Testis (tissue), 2 donors: ENCODE measurements at regions not wholly inside any gene's neighbourhood (a gene's known extent, or its start where the extent isn't known, plus 50 kb on each side); places are given as distances from the start of the nearest gene placed in this dataset.
"Not testable (repeated sequence)": the region's sequence is repeated elsewhere in the genome, so short reads cannot be mapped to it uniquely, and the experiment has no call there.

ENCODE experiments used
- DNase-seq: peaks from one replicate; pipeline ENCODE4 v3.0.0-alpha.2; 2019
- H3K27ac ChIP-seq, 2 donors: fragments of 200-600 bp; sonication (generic); one replicate each; pipeline ENCODE4 v1.5.1; 2019
- H3K27me3 ChIP-seq: fragments of 200-600 bp; sonication (generic); one replicate; pipeline ENCODE4 v1.5.1; 2019
- H3K36me3 ChIP-seq: fragments of 200-600 bp; sonication (generic); one replicate; pipeline ENCODE4 v1.5.1; 2017; ENCODE audit warnings: low read depth; ENCODE audit errors: missing control alignments
- H3K4me1 ChIP-seq: fragments of 200-600 bp; sonication (generic); one replicate; pipeline ENCODE4 v1.5.1; 2019
- H3K4me3 ChIP-seq, 2 donors: fragments of 200-600 bp; sonication (generic); one replicate each; pipeline ENCODE4 v1.5.1; 2017 to 2019
- H3K9me3 ChIP-seq: fragments of 200-600 bp; sonication (generic); one replicate; pipeline ENCODE4 v1.5.1; 2017
- CTCF ChIP-seq, 3 experiments: fragments of 450-650 bp in 2 of 3; fragments of 200-600 bp in 1 of 3; sonication (generic) in 1 of 3; IDR thresholded peaks; one replicate each; pipeline ENCODE4 v1.5.1; 2016 to 2019; ENCODE audit warnings: antibody characterized with exemption in 3 of 3, mild to moderate bottlenecking in 2 of 3, moderate library complexity in 1 of 3
- POLR2A ChIP-seq: fragments of 450-650 bp; IDR thresholded peaks from one replicate; pipeline ENCODE4 v1.6.1; 2017; ENCODE audit warnings: antibody characterized with exemption, mild to moderate bottlenecking, moderate library complexity
- WGBS, 2 donors: methylation state at CpG; one replicate each; pipeline ENCODE4 v1.1.5; 2018; 5-methylcytosine and 5-hydroxymethylcytosine counted together
- intact Hi-C: fragments of 100-400 bp; cut with DNase I; formaldehyde crosslinking; loops from one replicate; pipeline ENCODE4 v1.15.1; 2023; ENCODE audit warnings: low total_unique reads

- intact Hi-C loops: no loop called here
- Histone ChIP-seq H3K36me3 (no peaks in the 10 kb centered on the region), H3K9me3 (no peaks in the 10 kb centered on the region), H3K27ac (no peak overlapping the region), H3K4me3 (no peak overlapping the region), H3K4me1 (no peaks in the 10 kb centered on the region), H3K27me3 (no peaks in the 10 kb centered on the region)
- WGBS, 2 donors: 76 to 77% methylated on average over 4 of the region's 4 CpGs
- no peak for TF ChIP-seq POLR2A
- no peak for TF ChIP-seq CTCF (IDR thresholded peaks at IDR 0.05)
- DNase-seq: no peak
These were observed 251.5 kb downstream of the RMST start for GRCh38 chr12:97714107-97714563.

- intact Hi-C loops: no loop called here
- Histone ChIP-seq H3K9me3 (no peaks in the 10 kb centered on the region), H3K4me3 (no peak overlapping the region), H3K27me3 (no peaks in the 10 kb centered on the region), H3K27ac (no peak overlapping the region), H3K36me3 (no peaks in the 10 kb centered on the region), H3K4me1 (no peaks in the 10 kb centered on the region)
- WGBS, 2 donors: 73 to 91% methylated on average over 1 of the region's 1 CpG
- peak; percentile 48 for DNase-seq
- TF ChIP-seq CTCF (IDR thresholded peaks at IDR 0.05) (peak; percentile 6 to 63 (median 40)), POLR2A (no peak)
These were observed 253.8 kb downstream of the RMST start for GRCh38 chr12:97716356-97716755.

DNA sequence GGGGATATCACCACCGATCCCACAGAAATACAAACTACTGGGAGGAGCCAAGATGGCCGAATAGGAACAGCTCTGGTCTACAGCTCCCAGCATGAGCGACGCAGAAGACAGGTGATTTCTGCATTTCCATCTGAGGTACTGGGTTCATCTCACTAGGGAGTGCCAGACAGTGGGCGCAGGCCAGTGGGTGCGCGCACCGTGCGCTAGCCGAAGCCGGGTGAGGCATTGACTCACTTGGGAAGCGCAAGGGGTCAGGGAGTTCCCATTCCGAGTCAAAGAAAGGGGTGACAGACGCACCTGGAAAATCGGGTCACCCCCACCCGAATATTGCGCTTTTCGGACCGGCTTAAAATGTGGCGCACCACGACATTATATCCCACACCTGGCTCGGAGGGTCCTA lies 261.2 kb downstream of the RMST start:
- DNase-seq, H3K4me3 ChIP-seq, H3K4me1 ChIP-seq, H3K9me3 ChIP-seq, H3K27me3 ChIP-seq, intact Hi-C loops, H3K36me3 ChIP-seq, H3K27ac ChIP-seq: not testable (repeated sequence)
- WGBS, 2 donors: 88 to 97% methylated on average over 22 of the region's 22 CpGs

DNA sequence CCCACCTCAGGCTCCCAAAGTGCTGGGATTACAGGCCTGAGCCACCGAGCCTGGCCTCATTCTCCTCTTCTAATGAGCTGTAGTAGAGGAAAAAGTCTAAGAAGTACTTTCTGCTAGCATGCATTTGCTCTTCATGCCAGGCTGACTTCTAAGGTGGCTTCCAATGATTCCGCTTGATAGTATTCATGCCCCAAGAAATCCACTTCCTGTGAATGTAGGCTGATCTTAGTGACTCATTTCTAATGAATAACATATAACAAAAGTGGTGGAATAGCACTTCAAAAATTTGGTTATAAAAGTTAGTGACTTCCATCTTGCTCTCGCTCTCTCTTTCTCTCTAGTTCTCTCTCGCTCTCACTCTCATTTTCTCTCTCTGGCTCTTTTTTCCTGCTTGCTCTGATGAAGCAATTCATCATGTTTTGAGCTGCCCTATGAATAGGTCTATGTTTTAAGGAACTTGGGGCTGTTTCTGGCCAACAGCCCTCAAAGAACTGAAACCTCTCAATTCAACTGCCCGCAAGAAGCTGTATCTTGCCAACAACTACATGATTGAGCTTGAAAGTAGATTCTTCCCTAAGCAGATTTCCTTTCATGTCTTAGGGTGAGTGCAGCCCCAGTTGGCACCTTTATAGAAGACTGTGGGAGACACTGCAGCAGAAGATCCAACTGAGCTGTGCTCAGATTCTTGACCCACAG lies 282.9 kb downstream of the RMST start:
- no peak overlapping the region for H3K27ac ChIP-seq
- no peak for TF ChIP-seq CTCF (IDR thresholded peaks at IDR 0.05)
- no peak for TF ChIP-seq POLR2A
- no peaks in the 10 kb centered on the region for H3K36me3 ChIP-seq
- no peaks in the 10 kb centered on the region for H3K9me3 ChIP-seq
- 92% methylated on average over 5 of the region's 5 CpGs for WGBS, 2 donors
- H3K4me1 ChIP-seq: no peaks in the 10 kb centered on the region
- intact Hi-C loops: no loop called here
- DNase-seq: no peak
- no peak overlapping the region for H3K4me3 ChIP-seq
- H3K27me3 ChIP-seq: no peaks in the 10 kb centered on the region

DNA sequence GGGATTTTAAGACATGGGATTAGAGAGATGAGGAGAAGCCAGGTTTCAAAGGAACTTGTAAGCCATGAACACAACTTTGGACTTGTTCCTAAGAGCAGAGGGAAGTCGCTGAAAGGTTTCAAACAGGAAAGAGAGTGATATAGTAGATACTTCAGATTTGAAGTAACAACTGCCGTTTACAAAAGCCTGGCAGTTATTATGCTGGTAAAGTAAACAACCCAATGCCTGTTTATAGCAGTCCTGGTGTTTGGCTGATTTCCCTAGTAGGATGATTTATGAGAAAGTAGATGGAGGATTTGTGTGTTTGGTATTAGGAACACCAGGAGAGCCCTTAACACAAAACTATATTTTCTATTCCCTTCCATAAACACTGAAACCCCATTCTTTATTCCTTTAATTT lies 285.7 kb downstream of the RMST start:
- no peaks in the 10 kb centered on the region for H3K36me3 ChIP-seq
- TF ChIP-seq CTCF (IDR thresholded peaks at IDR 0.05) (no peak), POLR2A (no peak)
- intact Hi-C loops: no loop called here
- no peaks in the 10 kb centered on the region for H3K9me3 ChIP-seq
- H3K27me3 ChIP-seq: no peaks in the 10 kb centered on the region
- 40 to 53% methylated on average over 2 of the region's 2 CpGs for WGBS, 2 donors
- no peak overlapping the region for H3K27ac ChIP-seq
- DNase-seq: no peak
- H3K4me3 ChIP-seq: no peak overlapping the region
- no peaks in the 10 kb centered on the region for H3K4me1 ChIP-seq
